IPS-20b (cell line): ENCODE measurements at regions not wholly inside any gene's neighbourhood (a gene's known extent, or its start where the extent isn't known, plus 50 kb on each side); places are given as distances from the start of the nearest gene placed in this dataset.

Experiments used
- H3K27ac ChIP-seq: one replicate; pipeline ENCODE4 v1.5.1; 2013; ENCODE audit warnings: low read length
- H3K27me3 ChIP-seq: 2 replicates; pipeline ENCODE4 v1.6.1; 2013; ENCODE audit warnings: mild to moderate bottlenecking, low read length, inconsistent platforms; ENCODE audit not compliant: insufficient read depth
- H3K36me3 ChIP-seq: 2 replicates; pipeline ENCODE4 v1.6.1; 2013; ENCODE audit warnings: low read depth, mild to moderate bottlenecking, inconsistent platforms, low read length, moderate library complexity; ENCODE audit not compliant: insufficient read depth
- H3K4me1 ChIP-seq: 2 replicates; pipeline ENCODE4 v1.6.1; 2013; ENCODE audit warnings: mild to moderate bottlenecking, control low read depth, inconsistent platforms, low read length, moderate library complexity; ENCODE audit not compliant: insufficient read depth
- H3K4me3 ChIP-seq: 2 replicates; pipeline ENCODE4 v1.5.1; 2013; ENCODE audit warnings: mild to moderate bottlenecking, low read length, inconsistent platforms
- H3K9ac ChIP-seq: 2 replicates; pipeline ENCODE4 v1.6.1; 2013; ENCODE audit warnings: low read depth, mild to moderate bottlenecking, inconsistent platforms, low read length, moderate library complexity
- H3K9me3 ChIP-seq: 2 replicates; pipeline ENCODE4 v1.6.1; 2013; ENCODE audit warnings: mild to moderate bottlenecking, low read depth, low read length, inconsistent platforms; ENCODE audit not compliant: insufficient read depth

GRCh38 chr6:169052462-169052861 is 201.2 kb downstream of the THBS2 start:
- Histone ChIP-seq H3K4me3 (no peak overlapping the region), H3K4me1 (no peaks in the 10 kb centered on the region), H3K36me3 (no peaks in the 10 kb centered on the region), H3K9ac (no peak overlapping the region), H3K27me3 (no peaks in the 10 kb centered on the region), H3K27ac (no peak overlapping the region), H3K9me3 (peaks cover 5% of the 10 kb centered on the region)

DNA sequence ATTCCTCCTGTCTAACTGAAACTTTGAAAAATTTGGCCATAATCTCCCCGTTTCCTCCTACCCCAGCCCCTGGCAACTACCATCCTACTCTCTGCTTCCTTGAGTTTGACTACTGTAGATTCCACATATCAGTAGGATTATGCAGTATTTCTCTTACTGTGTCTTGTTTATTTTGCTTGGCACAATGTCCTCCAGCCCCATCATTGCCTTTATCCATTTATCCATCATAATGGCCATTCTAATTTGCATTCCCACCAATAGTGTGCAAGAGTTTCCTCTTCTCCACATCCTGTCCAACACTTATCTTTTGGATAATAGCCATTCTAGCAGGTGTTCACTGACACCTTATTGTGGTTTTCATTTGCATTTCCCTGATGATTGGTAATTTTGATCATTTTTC is 202.3 kb downstream of the THBS2 start:
- Histone ChIP-seq H3K9me3 (peaks cover 5% of the 10 kb centered on the region), H3K9ac (no peak overlapping the region), H3K27me3 (no peaks in the 10 kb centered on the region), H3K4me1 (no peaks in the 10 kb centered on the region), H3K27ac (no peak overlapping the region), H3K4me3 (no peak overlapping the region), H3K36me3 (no peaks in the 10 kb centered on the region)

DNA sequence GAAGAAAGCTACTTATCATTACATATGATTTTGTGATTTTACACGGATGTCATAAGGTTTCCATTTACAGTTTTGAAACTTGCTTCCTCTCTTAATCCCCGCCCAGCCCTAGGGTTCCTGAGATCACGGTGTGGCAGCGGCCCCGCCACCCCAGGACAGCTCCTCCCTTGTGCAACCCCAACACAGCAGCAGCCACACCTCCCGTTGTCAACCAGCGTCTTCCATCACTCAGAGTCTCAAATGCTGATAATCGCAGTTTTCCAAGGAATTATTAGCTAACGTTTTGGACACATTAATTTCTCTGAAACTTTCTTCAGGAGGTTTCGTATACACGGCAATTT is 204.8 kb downstream of the THBS2 start:
- H3K4me3 ChIP-seq = no peak overlapping the region
- no peaks in the 10 kb centered on the region for H3K27me3 ChIP-seq
- H3K27ac ChIP-seq = no peak overlapping the region
- H3K36me3 ChIP-seq = no peaks in the 10 kb centered on the region
- no peaks in the 10 kb centered on the region for H3K4me1 ChIP-seq
- H3K9ac ChIP-seq = no peak overlapping the region
- H3K9me3 ChIP-seq = no peaks in the 10 kb centered on the region

DNA sequence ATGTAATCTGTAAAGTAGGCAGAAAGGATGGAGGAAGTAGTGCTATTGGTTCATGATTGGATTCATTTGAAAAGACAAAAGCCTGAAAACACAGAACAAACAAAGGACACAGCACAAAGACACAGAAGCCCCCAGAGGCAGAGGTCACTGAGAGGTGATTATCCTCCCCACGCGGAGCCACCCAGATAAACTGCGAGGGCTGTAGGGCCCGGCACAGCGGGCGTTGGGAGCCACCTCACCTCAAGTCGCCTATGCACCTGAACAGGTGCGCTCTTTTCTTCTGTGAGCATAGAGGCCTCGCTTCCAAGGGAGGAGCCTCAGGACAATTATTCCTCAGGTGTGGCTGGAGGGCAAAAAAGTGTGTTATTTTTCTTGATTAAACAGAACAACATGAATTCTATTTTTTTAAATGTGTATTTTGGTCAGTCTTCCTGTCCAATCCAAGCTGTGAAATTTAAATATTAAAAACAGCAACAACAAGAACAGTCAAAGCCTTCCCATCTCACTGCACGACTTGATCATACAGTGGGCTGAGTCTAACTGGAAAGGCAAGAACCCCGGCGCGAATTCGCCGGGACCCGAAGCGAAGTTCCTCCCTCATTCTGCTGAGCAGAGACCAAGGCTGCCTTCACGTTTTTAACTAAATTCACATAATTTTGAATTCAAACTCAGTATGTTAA is 205.3 kb downstream of the THBS2 start:
- Histone ChIP-seq H3K27ac (no peak overlapping the region), H3K36me3 (no peaks in the 10 kb centered on the region), H3K4me1 (no peaks in the 10 kb centered on the region), H3K9ac (no peak overlapping the region), H3K4me3 (no peak overlapping the region), H3K9me3 (no peaks in the 10 kb centered on the region), H3K27me3 (no peaks in the 10 kb centered on the region)

DNA sequence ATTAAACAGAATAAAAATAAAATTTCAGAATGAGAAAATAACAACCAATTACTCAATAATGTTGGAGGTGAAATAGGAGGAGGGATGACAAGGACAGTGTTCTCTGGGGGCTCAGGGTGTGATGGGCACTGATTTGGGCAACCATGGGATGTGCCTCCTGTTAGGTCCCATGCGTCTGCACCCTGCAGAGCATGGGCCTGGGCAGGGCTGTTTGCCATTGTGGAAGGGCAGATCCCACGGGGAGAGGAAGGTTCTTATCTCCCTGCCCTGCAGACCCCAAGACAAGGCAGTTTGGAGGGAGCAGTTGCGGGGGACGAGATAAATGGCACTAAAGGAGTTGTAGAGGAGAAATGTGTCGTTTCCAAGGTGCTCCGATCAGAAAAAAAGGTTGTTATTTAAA is 206.3 kb downstream of the THBS2 start:
- Histone ChIP-seq H3K36me3 (no peaks in the 10 kb centered on the region), H3K9ac (no peak overlapping the region), H3K27me3 (no peaks in the 10 kb centered on the region), H3K4me3 (no peak overlapping the region), H3K27ac (no peak overlapping the region), H3K4me1 (no peaks in the 10 kb centered on the region), H3K9me3 (no peaks in the 10 kb centered on the region)

- H3K9ac ChIP-seq = no peak overlapping the region
- no peak overlapping the region for H3K4me3 ChIP-seq
- no peak overlapping the region for H3K27ac ChIP-seq
- H3K4me1 ChIP-seq = no peaks in the 10 kb centered on the region
- no peaks in the 10 kb centered on the region for H3K36me3 ChIP-seq
- H3K9me3 ChIP-seq = no peaks in the 10 kb centered on the region
- H3K27me3 ChIP-seq = no peaks in the 10 kb centered on the region
Measured at GRCh38 chr6:169046483-169047192, 207.0 kb downstream of the THBS2 start.

DNA sequence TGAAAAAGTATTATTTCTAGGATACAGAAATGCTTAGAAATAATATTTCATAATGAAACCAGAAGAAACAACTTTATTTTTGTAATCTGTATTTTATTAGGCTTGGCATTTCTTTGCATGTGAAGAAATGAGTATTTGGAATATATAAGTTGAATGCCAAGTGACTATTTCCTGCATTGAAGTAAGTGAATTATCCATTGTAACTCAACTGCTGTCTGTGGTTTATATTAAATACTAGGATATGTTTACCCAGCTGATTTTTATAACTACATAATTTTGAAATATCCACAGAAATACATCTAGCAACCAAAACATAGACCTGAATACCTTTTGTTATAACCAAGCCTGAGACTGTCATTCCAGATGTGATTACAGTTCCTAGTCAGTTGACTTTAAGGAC is 207.6 kb downstream of the THBS2 start:
- Histone ChIP-seq H3K9ac (no peak overlapping the region), H3K4me3 (no peak overlapping the region), H3K9me3 (no peaks in the 10 kb centered on the region), H3K27ac (no peak overlapping the region), H3K36me3 (no peaks in the 10 kb centered on the region), H3K27me3 (no peaks in the 10 kb centered on the region), H3K4me1 (no peaks in the 10 kb centered on the region)

GRCh38 chr6:169045486-169045885 is 208.2 kb downstream of the THBS2 start:
- Histone ChIP-seq H3K27ac (no peak overlapping the region), H3K27me3 (no peaks in the 10 kb centered on the region), H3K36me3 (no peaks in the 10 kb centered on the region), H3K4me3 (no peak overlapping the region), H3K9ac (no peak overlapping the region), H3K9me3 (no peaks in the 10 kb centered on the region), H3K4me1 (no peaks in the 10 kb centered on the region)

DNA sequence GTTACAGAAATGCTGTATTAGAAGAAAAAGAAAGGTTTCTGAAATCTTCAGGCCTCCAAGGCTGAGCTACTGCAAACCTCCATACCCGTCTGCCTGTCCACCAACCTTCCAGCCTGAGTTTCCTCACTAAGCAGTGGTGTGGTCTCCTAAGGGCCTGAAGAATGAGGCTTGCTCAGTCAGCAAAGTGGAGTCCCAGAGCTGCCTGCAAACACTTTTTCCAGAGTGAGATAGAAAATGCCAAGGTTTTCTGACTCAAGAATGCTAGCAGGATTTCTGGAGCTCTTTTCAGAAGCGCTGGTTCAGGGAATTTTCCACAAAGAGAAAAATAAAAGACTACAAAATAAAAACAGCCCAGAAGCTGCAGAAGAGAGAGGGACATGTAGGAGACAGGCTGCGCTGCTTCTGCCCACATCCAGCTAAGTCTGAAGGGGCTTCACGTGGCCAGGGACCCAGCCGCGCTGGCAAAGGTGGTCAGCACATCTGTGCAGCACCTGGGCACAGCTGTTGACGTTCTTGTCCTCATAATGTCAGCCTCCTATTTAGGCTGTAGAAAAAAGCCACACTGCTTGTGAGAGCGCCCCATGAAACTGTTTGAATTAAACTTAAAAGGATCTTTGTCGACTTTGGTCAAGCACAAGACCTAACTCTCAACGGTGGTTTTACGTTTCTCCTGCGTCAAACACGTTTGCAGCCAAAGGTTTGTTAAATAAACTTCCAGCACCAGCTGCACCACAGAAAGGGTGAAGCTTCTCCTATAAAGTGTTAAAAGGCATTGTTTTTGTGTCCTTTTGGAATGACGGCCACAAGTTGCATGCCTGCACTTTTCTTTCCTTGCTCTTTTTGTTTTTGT is 209.0 kb downstream of the THBS2 start:
- Histone ChIP-seq H3K4me3 (no peak overlapping the region), H3K36me3 (no peaks in the 10 kb centered on the region), H3K9me3 (no peaks in the 10 kb centered on the region), H3K27ac (no peak overlapping the region), H3K9ac (no peak overlapping the region), H3K4me1 (no peaks in the 10 kb centered on the region), H3K27me3 (no peaks in the 10 kb centered on the region)

GRCh38 chr6:169042061-169042460 is 211.6 kb downstream of the THBS2 start:
- Histone ChIP-seq H3K27ac (no peak overlapping the region), H3K36me3 (no peaks in the 10 kb centered on the region), H3K27me3 (no peaks in the 10 kb centered on the region), H3K4me1 (no peaks in the 10 kb centered on the region), H3K9ac (no peak overlapping the region), H3K4me3 (no peak overlapping the region), H3K9me3 (peaks cover 11% of the 10 kb centered on the region)

DNA sequence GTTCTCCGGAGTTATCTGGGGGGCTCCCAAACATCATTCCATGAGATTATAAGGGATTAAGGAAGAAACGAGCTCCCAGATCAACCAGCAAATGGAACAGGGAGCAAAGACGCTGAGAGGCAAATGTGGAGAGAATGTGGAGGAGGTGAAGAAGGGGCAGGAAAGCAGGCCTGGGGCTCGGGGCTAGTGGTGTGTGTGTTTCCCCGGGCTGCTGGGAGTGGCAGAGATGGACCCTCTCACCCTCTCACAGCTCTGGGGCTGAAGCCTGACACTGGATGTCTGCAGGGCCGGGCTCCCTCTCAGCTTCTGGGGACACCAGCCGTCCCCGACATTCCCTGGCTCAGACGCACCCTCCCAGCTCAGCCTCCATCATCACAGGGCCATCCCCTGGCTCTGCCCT is 212.6 kb downstream of the THBS2 start:
- Histone ChIP-seq H3K4me1 (no peaks in the 10 kb centered on the region), H3K27me3 (no peaks in the 10 kb centered on the region), H3K9me3 (peaks cover 11% of the 10 kb centered on the region), H3K27ac (no peak overlapping the region), H3K36me3 (no peaks in the 10 kb centered on the region), H3K4me3 (no peak overlapping the region), H3K9ac (no peak overlapping the region)

GRCh38 chr6:169038691-169039090 is 215.0 kb downstream of the THBS2 start:
- no peak overlapping the region for H3K9ac ChIP-seq
- no peak overlapping the region for H3K27ac ChIP-seq
- no peaks in the 10 kb centered on the region for H3K4me1 ChIP-seq
- no peaks in the 10 kb centered on the region for H3K27me3 ChIP-seq
- H3K9me3 ChIP-seq = peaks cover 11% of the 10 kb centered on the region
- no peak overlapping the region for H3K4me3 ChIP-seq
- no peaks in the 10 kb centered on the region for H3K36me3 ChIP-seq
